GM19043 (cell line): ENCODE measurements at regions not wholly inside any gene's neighbourhood (a gene's known extent, or its start where the extent isn't known, plus 50 kb on each side); places are given as distances from the start of the nearest gene placed in this dataset.
A peak's percentile ranks its signal among the peaks of the same experiment; 100 is the strongest.

Experiments
- ATAC-seq: cut with Tn5 transposase; IDR thresholded peaks from one replicate; pipeline ENCODE4 v1.9.1; 2021; ENCODE audit warnings: low read depth; ENCODE audit not compliant: unreplicated experiment

DNA sequence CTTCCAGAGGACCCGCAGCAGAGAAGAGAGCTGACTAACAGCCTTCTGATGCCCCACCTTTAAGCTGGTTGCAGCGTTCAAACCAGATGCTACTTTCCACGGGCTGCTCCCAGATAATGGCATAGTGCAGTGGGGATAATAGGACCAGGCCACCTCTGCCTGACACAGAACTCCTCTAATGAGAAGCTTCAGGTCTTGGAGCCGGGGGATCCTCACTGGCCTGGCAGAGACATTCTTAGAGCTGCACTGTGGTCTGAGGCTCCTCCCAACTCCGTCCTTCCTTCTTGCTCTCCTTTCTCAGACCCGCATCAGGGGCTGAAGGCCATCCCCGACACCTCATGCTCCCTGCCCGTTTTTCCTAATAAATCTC is 206.6 kb upstream of the MARCKS start:
- ATAC-seq: no peak

DNA sequence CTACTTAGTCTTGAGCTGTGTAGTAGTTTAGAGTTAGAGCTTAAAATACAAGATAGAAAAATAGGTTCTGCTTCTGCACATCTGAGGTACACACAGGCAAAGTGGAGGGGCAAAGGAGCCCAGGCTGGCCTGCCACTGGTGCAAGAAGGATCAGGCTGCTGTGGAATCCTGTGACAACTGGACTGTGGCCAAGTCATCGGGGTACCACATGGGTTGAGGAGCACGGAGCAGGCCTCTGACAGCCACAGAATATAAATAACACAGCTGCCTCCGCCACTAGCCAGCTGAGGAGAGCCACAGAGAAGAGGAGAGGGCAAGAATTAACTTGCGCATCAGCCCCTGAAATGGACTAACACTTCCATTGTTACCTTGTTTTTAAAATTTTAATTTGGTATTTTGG is 206.0 kb upstream of the MARCKS start:
- ATAC-seq: no peak

DNA sequence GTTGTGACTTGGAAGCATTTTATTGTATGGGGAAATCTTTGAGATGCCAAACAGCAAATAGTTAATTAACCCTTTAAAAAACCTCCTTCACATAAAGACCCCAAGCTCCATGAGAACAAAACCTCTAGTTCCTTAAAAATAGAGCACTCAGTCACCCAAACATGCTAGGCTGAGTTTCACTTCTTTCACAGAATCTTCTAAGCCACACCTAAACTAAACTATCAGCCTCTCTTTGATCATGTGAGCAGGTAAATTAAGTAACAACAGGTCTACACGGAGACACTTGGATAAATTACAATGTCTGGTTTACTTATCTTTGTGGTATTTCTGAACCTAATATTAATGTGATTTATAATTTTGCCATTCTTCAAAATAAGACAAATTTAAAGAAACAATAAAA is 205.2 kb upstream of the MARCKS start:
- ATAC-seq: peak; percentile 36

DNA sequence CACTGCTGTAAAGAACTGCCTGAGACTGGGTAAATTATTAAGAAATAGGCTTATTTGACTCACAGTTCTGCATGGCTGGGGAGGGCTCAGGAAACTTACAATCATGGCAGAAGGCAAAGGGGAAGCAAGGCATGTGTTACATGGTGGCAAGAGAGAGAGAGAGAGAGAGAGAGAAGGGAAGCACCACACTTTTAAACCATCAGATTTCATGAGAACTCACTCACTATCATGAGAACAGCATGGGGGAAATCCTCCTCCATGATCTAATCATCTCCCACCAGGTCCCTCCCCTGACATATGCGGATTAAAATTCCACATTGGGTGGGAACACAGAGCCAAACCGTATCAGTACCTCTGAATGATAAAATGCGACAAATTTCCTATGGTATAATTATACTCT is 203.9 kb upstream of the MARCKS start:
- no peak for ATAC-seq

DNA sequence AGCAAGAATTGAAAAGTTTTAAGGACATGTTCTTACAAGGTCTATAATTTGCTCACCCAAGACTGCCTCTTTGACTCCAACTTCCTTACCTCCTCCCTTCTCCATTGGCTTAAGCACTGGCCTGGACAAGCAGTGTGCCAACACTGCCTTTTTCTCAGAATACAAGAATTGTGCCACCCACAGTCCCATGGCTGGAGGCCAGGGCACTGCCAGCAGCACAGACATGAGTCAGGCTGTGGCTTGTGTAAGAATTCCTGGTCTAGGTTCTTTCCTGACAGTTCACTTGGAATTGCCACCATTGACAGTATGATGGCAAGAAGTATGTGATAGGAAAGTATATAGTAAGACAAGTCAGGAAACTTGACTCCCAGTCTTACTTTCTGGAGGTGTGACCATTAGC is 202.7 kb upstream of the MARCKS start:
- ATAC-seq: no peak

DNA sequence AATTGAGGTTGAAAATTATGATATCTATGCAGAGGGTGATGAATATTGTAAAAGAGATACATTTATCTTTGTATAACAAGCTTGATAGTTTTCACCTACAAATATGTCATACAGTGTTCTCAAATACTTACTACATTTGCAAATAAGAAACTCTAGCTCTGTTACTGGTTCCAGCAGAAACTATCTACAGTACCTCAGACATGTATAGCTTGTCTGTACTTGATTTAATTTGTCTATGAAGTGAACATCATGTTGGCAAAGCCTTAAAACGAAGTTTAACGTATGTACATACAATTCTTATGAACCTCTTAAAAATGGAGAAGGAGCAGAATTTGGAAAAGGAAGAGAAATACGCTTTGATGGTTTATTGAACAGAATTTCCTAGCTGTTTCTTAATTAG is 201.4 kb upstream of the MARCKS start:
- ATAC-seq: no peak

DNA sequence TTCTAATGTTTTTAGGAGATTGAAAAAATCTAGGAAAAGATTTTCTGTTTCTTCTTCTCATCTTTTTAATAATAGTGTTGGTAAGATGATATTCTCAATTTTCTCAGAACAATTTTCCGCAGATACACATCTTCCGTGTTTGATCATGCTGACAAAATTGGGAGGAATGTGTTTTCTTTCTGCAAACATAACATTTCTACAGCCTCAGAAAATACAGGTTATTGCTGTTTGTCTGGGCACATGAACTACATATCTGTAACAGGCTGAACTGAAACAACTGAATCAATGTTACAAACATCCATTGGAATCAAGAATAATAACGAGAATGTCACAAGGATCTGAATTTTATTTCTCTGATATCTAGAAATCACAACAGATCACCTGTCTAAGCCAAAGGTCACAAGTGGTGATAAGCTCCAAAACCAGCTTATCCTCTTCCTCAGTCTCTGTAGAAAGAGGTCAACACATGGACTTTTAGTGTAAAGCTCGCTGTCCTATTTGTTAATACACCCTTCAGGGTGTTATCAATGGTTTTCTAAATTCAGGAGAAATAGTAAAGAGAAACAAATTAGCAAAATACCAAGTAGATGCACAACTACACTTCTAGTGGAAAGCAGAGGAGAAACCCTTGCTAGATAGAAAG is 197.3 kb upstream of the MARCKS start:
- no peak for ATAC-seq

DNA sequence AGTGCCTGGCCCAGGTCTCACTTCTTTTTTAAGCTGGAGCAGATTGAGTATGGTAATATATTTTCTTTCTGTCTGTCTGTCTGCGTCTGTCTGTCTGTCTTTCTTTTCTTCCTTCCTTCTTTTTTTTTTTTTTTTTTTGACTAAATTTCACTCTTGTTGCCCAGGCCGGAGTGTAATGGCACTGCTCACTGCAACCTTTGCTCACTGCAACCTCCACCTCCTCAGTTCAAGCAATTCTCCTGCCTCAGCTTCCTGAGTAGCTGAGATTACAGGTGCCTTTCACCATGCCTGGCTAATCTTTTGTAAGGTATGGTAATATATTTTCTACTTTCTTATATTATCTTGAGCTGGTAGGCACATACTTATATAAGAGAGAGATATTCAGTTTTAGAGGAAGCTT is 196.3 kb upstream of the MARCKS start:
- no peak for ATAC-seq

DNA sequence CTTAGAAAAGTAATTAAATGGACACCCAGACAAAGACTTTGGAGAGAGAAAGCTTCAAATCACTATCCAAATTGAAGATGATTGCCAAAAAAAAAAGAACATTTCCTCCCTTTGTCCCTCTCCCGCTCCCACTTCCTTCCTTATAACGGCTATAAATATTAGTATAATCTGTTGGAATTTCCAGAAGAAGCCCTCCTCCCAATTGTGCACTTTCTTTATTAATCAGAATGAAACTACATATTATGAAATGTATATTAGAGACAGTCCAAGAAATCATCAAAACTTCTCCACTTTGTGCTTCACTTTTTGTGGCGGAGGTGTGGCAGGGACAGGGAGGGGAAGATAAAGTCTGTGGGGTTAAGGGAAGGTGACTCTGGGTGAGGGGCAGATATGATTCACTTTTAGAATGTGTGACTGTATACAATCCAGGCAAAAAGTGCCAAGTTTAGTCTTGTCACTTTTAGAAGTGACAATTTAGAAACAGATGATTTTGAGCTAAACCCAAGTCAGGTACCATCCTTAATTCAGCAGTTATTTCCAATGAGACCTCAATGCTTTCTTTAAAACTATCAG is 195.0 kb upstream of the MARCKS start:
- ATAC-seq: no peak

DNA sequence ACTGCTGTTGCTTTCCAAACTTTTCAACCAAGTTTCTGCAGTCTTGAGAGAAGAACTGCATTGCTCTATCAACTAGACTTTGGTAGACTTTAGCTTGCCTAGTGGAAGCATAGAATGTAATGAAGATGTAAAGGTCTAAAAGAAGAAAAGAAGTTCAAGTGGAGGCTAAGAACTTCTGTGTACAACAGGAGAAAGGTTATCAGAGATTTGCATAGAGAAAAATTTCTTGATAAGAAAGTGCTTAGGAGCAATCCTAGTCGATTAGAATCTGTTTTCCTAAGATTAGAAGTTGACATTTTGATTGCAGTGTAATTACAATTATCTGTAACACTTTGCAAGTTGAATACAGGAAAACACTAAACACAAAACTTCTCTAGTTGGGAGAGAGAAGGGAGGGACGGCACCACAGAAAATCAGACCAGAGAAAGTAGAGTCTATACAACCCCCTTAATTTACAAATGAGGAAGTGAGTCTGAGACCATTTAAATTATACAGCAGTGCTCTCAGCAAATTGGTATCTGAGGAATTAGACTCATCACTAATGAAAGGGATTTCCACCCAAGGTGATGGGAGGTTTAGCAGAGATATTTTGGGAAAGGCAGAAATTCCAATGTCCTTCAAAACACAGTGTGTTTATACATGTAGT is 194.3 kb upstream of the MARCKS start:
- ATAC-seq: peak; percentile 57

DNA sequence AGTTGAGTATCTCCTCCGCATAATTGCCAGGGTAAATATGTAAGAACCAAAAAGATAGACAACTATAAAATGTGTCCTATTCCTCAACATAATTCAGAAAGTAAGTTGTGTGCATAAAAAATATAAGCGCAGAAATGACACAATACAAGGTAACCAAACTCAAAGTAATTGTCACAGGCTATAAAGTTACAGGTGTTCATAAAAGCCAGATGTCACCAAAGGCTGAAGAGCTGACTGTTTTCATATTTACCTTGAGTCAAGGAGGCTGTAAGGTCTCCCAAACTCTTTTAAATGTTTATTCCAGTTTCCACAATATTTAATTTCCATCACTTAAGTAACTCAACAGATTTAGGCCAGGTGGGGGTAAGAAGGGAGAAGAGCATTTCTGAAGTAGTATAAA is 192.2 kb upstream of the MARCKS start:
- no peak for ATAC-seq

DNA sequence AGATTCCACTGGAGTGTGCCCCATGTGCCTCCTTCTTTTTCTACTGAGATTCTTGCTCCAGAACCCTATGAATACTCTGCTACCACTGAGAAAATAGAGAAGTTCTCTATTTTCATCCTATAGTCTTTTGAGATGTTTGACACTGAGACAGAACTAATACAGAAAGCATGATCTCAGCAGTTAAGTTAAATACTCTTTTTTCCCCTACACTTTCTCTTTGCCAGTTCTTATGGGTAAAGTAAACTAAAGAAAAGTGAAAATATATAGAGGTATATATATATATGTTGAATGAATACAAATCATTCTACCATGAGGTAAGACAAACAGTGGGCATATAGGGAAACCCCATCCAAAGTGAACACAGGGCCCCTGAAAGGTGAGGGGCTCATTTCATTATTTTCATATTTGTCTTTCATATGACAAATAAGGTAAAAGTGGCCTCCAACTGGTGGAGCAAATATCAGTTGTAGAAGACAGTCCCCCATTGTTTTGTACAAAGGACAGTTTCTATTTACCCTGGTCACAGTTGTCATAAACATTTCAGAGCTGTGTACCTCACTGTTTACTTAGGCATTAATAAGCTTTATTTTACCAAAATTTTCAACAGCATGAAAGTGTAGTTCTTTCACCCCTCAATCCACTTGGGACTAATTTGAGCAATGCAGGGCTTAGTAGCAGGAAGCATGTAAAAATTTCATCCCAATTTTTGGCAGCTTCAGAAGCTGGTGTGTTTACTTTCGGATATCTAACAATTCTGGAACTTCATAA is 188.3 kb upstream of the MARCKS start:
- peak; percentile 51 for ATAC-seq

DNA sequence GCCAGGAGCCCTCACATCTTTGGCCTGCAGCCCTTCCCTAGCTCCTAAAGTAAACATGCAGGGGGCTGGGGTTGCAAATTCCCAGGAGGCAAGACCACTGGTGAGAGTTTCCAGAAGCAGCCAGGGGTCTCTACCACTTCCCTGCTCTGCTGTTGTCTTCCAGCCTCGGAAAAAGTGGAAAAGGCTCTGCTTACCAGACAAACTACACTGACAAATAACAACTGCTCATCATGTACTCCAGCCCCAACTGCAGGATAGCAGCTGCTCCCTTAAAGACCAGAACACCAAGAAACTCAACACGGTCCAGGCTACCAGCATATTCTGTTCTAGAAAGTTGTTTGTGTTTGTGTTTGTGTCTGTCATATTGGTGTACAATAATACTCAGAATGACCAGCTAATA is 187.5 kb upstream of the MARCKS start:
- no peak for ATAC-seq

DNA sequence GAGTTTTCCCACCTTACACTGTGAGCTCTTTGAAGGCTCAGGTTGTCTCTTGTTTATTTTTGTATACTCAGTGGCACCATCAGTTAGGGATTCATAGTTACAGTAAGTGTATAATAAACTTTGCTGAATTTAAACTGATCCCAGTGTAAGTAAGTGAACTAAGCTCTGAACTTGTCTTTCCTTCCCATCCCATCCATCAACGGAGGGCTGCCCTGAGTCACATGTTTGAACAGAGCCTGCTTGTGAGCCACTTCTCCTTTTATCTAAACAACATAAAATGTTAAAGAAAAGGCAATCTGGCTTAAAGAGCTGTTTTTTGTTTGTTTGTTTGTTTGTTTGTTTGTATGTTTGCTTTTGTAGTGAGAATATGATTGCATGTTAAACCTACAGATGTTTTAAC is 185.7 kb upstream of the MARCKS start:
- ATAC-seq: no peak

DNA sequence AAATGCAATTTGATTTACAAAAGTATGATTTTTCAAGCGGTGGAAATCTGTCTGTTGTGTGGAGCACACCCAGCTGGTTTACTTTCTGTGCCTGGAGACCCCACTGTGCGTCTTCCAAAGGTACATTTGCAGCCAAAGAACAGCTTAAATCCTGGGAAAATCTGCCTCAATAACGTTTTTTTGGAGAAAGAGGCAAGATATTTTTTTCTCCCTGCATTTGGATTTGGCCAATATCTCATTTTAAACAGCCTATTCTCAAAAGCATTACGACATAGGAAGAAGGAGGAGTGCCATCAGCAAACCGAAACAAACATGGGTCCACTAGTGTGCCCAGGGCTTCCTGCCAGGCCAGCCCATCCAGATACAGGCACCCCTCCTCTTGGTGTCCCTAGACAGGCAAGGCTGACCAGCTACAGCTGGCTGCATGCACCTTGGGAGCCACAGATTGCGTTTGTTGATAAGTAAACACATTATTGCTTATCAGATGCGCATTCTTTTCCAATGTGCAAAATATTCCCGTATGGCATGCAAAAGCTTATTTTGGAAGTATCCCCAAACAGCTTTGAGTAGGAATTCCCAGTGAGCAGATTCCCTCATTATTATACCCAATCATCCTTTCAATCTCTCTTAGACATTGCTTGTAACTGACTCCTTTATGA is 184.5 kb upstream of the MARCKS start:
- ATAC-seq: no peak

DNA sequence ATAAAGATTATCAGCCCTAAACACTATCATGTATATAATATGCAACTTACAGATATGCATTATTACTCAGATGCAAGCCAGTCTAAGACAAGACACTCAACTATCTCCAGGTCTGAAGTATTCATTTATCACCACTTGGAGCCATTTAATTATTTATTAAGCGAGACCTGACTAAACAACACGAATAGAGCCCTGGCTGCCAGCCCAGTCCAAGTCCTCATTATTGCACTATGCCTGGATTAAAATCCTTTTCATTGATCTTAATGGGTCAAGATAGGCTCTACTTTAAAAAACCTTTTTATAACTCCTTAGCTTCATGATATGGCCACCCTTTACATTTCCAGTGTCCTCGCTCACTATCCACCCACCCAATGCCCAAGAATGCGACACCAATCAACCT is 183.1 kb upstream of the MARCKS start:
- ATAC-seq: no peak

DNA sequence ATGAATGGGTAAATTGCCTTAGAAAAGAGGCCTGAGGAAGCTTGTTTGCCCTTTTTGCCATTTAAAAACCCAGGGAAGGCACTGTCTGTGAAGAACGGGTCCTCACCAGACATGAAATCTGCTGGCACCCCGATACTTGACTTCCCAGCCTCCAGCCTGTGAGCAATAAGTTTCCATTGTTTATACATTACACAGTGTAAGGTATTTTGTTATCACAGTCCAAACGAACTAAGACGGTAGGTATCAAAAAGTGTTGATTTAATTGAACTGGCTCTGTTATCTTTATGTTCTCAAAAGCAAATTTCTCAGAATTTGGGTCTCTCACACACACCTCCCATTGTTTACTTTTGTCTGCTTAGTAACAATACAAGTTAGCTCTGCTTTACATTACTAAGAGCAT is 181.1 kb upstream of the MARCKS start:
- ATAC-seq: no peak

DNA sequence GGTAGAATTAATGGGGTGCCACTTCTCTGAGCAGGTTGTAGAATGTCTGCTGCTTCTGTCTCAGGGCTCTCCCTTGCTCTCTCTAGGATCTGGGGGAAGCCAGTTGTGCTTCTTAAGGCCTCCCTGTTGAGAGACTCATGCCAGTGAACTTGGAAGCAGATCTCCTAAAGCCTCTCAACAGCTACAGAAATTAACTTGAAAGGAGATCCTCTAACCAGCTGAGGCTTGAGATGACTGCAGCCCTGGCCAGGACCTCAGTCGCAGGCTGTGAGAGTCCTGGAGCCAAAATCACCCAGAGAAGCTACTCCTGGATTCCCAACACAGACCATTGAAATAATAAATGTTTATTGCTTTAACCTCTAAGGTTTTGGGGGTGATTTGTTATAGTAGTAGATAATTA is 180.2 kb upstream of the MARCKS start:
- no peak for ATAC-seq

DNA sequence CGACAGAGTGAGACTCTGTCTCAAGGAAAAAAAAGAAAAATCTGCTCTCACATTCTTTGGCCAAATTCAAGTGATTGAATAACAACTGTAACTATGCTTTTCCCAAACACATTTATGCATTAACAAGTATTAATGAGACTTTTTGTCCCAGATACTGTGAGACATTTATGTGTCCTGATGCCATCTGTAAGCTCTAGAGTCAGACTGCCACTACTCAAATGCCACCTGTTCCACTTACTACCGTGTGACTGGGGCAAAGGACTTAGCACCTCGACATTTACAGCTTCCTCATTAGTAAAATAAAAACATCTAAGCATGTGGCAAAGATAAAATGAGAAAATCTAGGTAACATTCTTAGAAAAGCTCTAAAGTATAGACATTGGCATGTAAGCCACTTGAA is 178.1 kb upstream of the MARCKS start:
- no peak for ATAC-seq

DNA sequence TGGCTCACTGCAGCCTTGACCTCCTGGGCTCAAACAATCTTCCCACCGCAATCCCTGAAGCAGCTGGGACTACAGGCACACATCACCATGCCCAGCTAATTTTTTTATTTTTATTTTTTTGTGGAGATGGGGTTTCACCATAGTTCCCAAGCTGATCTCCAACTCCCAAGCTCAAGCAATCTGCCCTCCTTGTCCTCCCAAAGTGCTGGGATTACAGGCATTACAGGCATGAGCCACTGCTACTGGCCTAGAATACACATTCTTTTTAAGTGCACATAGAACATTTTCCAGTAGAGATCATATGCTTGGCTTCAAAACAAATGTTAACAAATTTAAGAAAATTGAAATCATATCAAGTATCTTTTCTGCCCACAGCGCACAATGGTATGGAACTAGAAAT is 176.8 kb upstream of the MARCKS start:
- ATAC-seq: no peak

DNA sequence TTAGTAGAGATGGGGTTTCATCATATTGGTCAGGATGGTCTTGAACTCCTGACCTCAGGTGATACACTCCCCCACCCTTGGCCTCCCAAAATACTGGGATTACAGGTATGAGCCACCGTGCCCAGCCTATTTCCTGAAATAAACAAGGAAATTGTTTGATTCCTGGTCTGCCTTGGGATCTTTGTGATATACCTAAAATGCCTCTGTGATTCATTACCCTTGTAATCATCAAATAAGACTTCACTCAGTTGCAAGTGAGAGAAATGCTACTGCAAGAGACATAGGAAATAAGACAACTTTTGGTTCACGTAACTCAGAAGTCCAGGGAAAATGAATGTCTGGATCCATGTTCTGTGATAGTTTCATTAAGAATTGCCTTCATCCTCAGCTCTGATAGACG is 173.2 kb upstream of the MARCKS start:
- ATAC-seq: no peak
